Endothelial cell (in vitro differentiated cells): ENCODE measurements at regions not wholly inside any gene's neighbourhood (a gene's known extent, or its start where the extent isn't known, plus 50 kb on each side); places are given as distances from the start of the nearest gene placed in this dataset.
"Not testable (repeated sequence)": the region's sequence is repeated elsewhere in the genome, so short reads cannot be mapped to it uniquely, and the experiment has no call there.

Experiments used
- DNase-seq: peaks from one replicate; pipeline ENCODE4 v3.0.0; 2021; ENCODE audit warnings: low spot score
- H3K27ac Mint-ChIP-seq: one replicate; pipeline ENCODE4 v1.8.0; 2021; ENCODE audit warnings: mixed read lengths, inconsistent platforms; ENCODE audit not compliant: unreplicated experiment
- H3K27me3 Mint-ChIP-seq: one replicate; pipeline ENCODE4 v1.8.0; 2021; ENCODE audit warnings: mild to moderate bottlenecking, moderate library complexity, mixed read lengths, inconsistent platforms; ENCODE audit not compliant: unreplicated experiment
- H3K36me3 Mint-ChIP-seq: one replicate; pipeline ENCODE4 v1.8.0; 2021; ENCODE audit warnings: mild to moderate bottlenecking, low read depth, mixed read lengths, inconsistent platforms; ENCODE audit not compliant: unreplicated experiment
- H3K4me1 Mint-ChIP-seq: one replicate; pipeline ENCODE4 v1.8.0; 2021; ENCODE audit warnings: mild to moderate bottlenecking, mixed read lengths, inconsistent platforms; ENCODE audit not compliant: unreplicated experiment
- H3K4me3 Mint-ChIP-seq: one replicate; pipeline ENCODE4 v1.8.0; 2021; ENCODE audit warnings: mild to moderate bottlenecking, mixed read lengths, inconsistent platforms; ENCODE audit not compliant: unreplicated experiment
- H3K9me3 Mint-ChIP-seq: one replicate; pipeline ENCODE4 v1.8.0; 2021; ENCODE audit warnings: mixed read lengths, inconsistent platforms; ENCODE audit not compliant: unreplicated experiment
- CTCF ChIP-seq: fragments of 200-600 bp; sonication (generic); IDR thresholded peaks from one replicate; pipeline ENCODE4 v1.5.0; 2021; ENCODE audit warnings: antibody characterized with exemption; ENCODE audit not compliant: unreplicated experiment

- H3K36me3 Mint-ChIP-seq = no peaks in the 10 kb centered on the region
- peaks cover 3% of the 10 kb centered on the region for H3K4me1 Mint-ChIP-seq
- H3K9me3 Mint-ChIP-seq = no peaks in the 10 kb centered on the region
- H3K4me3 Mint-ChIP-seq = no peak overlapping the region
- no peak for DNase-seq
- H3K27me3 Mint-ChIP-seq = no peaks in the 10 kb centered on the region
- no peak overlapping the region for H3K27ac Mint-ChIP-seq
- TF ChIP-seq CTCF = no peak
Observed at GRCh38 chr4:101647710-101648034, 142.9 kb upstream of the BANK1 start.

GRCh38 chr4:101644516-101644915 lies 146.0 kb upstream of the BANK1 start:
- Mint-ChIP-seq H3K27me3 (no peaks in the 10 kb centered on the region), H3K4me1 (peaks cover 3% of the 10 kb centered on the region), H3K4me3 (no peak overlapping the region), H3K9me3 (no peaks in the 10 kb centered on the region), H3K36me3 (no peaks in the 10 kb centered on the region), H3K27ac (no peak overlapping the region)
- no peak for DNase-seq
- TF ChIP-seq CTCF = no peak

- H3K9me3 Mint-ChIP-seq = no peaks in the 10 kb centered on the region
- DNase-seq = no peak
- H3K4me1 Mint-ChIP-seq = peaks cover 3% of the 10 kb centered on the region
- no peak for TF ChIP-seq CTCF
- H3K4me3 Mint-ChIP-seq = no peak overlapping the region
- no peaks in the 10 kb centered on the region for H3K36me3 Mint-ChIP-seq
- H3K27me3 Mint-ChIP-seq = no peaks in the 10 kb centered on the region
- H3K27ac Mint-ChIP-seq = no peak overlapping the region
Observed at GRCh38 chr4:101643186-101643837, 147.2 kb upstream of the BANK1 start.

- H3K4me1 Mint-ChIP-seq, H3K27ac Mint-ChIP-seq, H3K36me3 Mint-ChIP-seq, DNase-seq, H3K27me3 Mint-ChIP-seq, H3K9me3 Mint-ChIP-seq, H3K4me3 Mint-ChIP-seq: not testable (repeated sequence)
Observed at GRCh38 chr4:101632766-101633165, 157.8 kb upstream of the BANK1 start.

- Mint-ChIP-seq H3K27ac (no peak overlapping the region), H3K9me3 (no peaks in the 10 kb centered on the region), H3K4me1 (peaks cover 9% of the 10 kb centered on the region), H3K4me3 (no peak overlapping the region), H3K36me3 (peaks cover 2% of the 10 kb centered on the region), H3K27me3 (no peaks in the 10 kb centered on the region)
- TF ChIP-seq CTCF = no peak
- DNase-seq = no peak
Observed at GRCh38 chr4:101630319-101630986, 160.1 kb upstream of the BANK1 start.
